Umbilical cord (tissue), 1 donor: ENCODE measurements at regions not wholly inside any gene's neighbourhood (a gene's known extent, or its start where the extent isn't known, plus 50 kb on each side); places are given as distances from the start of the nearest gene placed in this dataset.
"Not testable (repeated sequence)": the region's sequence is repeated elsewhere in the genome, so short reads cannot be mapped to it uniquely, and the experiment has no call there.

Experiments
- DNase-seq: peaks from one replicate; pipeline ENCODE4 v3.0.0-alpha.2; 2015; ENCODE audit warnings: low spot score

- no peak for DNase-seq
These were observed 533.4 kb downstream of the NTRK3 start for GRCh38 chr15:87722941-87723691.

DNA sequence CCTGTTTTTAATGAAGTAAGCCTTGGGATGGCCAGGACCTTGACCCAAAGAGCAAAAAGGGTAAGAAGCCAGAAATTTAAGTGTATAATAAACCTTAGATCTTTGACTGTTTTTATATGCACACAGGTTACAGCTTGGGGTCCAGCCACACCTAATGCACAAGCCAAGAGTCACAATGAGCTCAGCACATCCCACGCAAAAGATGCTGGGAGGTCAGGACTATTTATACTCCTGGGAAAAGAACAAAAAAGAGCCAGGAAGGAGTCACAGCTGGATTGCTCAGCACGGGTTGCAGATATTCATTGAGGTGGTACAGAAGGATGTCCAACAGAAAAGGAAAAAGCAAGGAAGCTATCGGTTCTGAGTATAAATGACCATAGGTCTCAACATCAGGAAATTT, 536.3 kb downstream of the NTRK3 start:
- DNase-seq, result no peak

DNA sequence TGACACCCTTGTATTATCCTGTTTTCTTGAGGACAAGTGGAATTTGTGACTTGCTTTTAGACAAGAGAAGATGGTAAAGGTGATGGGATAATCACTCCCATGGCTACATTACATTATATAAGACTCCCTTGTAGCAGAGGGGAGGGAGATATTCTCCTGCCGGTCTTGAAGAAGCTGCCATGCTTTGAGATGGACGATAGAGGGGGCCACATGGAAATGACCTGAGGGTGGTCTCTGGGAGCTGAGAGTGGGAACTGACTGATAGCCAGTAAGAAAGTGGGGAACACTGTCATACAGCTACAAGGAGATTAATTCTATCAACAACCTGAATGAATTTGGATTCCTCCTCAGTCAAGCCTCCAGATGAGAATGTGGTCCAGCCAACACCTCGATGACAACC, 540.1 kb downstream of the NTRK3 start:
- no peak for DNase-seq

- DNase-seq, result no peak
These were observed 541.3 kb downstream of the NTRK3 start for GRCh38 chr15:87715252-87715651.

DNA sequence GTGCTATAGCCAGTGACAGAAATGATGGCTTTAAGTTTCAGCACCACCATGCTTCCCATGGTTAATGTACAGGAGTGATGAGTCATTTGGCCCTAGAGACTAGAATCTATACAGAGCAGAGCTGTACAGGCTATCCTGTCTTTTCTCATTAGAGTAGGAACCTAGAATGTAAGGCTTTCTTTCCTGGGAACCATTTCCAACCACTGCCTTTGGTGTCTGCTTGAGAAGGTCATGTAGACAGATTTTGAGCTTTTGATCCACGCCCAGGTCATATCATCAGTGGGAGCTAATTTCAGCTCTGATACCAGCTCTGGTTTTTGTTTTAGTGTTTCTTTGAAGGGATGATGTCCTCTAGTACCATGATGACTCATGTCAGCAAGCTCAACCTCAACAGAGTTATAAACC, 543.1 kb downstream of the NTRK3 start:
- peak; percentile 79 for DNase-seq

- DNase-seq, result no peak
These were observed 544.3 kb downstream of the NTRK3 start for GRCh38 chr15:87712211-87712610.

GRCh38 chr15:87711026-87711425, 545.5 kb downstream of the NTRK3 start:
- peak; percentile 72 for DNase-seq

GRCh38 chr15:87710406-87710805, 546.1 kb downstream of the NTRK3 start:
- DNase-seq, result peak; percentile 59

GRCh38 chr15:87707566-87708130, 548.9 kb downstream of the NTRK3 start:
- no peak for DNase-seq

DNA sequence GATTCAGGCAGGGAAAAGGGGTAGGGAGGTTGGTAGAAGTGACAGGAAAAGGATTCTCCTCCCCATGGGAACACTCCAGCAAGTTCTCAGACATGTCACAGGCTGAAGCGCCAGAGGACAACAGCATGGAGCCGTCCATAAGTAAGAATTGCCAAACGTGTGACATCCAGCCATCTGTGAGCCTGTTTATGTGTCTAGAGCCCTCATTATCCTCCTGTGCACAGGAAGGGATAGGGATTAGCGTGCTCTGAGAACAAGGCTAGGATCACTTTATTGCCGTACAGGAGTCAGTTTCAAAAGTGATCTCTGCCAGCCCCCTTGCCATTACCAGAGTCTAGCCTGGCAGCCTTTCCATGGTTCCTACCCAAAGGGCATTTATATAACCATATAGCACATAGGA, 549.5 kb downstream of the NTRK3 start:
- no peak for DNase-seq

DNA sequence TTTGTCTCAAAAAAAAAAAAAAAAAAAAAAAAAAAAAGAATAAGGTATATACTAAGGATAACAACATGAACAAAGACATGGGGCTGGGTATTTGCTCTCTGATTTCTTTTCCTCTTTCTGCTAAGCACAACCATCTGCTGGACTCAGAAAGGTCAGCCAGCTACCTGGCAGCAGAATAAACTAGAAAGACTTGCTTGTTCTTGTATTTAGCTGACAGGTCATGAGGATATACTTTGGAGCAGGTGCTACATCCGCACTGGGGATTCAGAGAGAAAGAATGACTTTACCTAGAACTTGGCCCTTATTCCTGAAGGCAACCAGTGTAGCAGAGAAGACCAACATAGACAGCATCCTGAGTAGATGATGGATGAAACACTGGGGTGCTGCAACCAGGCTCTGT, 550.5 kb downstream of the NTRK3 start:
- DNase-seq, result no peak

- no peak for DNase-seq
These were observed 552.3 kb downstream of the NTRK3 start for GRCh38 chr15:87704276-87704675.

DNA sequence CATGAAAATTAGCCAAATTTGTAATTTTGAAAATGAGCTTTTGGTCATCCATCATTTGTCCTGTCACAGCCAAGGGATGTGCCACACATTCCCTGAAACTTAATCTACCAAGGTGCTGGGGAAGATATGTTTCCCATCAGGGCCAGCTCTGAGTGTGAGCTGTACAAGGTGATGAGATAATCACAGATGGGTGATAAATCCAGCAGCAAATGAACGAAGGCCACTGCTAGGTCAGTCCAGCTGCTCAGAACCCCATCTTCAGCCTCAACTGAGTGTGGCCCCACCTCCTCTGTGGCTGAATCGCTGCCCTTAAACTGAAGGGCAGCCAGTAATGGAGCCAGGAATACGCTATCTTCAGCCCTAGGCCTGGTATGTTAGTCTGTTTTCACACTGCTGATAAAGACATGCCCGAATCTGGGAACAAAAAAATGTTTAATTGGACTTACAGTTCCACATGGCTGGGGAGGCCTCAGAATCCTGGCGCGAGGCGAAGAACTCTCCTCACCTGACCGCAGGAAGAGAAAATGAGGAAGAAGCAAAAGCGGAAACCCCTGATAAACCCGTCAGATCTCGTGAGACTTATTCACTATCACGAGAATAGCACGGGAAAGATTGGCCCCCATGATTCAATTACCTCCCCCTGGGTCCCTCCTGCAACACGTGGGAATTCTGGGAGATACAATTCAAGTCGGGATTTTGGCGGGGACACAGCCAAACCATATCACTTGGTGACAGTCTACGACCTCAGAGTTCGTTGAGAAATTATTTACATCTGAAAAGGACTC, 553.0 kb downstream of the NTRK3 start:
- no peak for DNase-seq

DNA sequence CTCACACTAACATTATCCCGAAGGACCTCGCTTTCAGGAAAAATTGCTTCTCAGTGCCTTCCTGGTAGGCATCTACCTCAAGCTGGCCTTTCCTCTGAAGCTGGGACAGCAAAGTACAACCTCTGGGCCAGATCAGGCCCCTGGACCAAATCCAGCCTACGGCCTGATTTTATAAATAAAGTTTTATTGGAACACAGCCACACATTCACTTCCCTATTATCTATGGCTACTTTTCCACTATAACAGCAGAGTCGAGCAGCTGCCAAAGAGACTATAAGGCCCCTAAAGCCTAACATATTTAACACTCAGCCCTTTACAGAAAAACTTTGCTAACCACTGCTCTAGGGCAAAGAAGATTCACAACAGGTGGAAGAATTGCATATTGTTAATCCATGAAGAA, 554.3 kb downstream of the NTRK3 start:
- no peak for DNase-seq

- not testable (repeated sequence) for DNase-seq
These were observed 558.1 kb downstream of the NTRK3 start for GRCh38 chr15:87698467-87698866.

DNA sequence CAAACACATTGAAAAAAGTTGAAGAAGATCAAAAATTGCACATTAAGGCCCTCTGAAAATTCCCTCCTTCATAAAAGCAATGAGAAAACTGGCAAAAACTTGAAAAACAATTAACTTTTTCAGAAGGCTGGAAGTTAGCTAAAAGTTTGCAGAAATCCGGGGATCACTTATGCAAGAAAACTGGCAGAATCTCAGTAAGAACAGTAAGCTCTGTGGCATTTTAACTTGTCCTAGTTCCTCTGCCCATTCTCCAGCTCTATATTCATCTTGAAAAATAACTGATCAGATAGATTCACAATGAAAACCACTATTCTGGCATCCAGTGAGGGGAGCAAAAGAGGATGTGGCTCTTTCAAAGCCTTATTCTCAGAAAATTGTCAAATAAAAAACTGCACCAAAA, 566.8 kb downstream of the NTRK3 start:
- no peak for DNase-seq

DNA sequence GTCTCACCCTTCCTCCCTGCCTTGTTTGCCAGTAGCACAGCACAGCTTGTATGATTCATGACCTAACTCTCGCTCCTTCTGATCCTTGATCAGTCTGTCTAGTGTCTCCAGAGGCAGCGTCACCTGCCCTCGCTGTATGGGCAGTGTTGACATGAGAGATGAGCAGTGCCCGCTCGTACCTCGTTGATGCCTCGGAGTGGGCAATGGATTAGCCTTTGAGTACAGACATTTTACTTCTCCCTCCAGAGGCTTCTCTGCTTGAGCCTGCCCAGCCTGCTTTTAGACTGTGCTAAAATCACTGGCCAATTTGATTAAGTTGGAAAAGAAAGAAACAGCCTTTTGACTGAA, 569.0 kb downstream of the NTRK3 start:
- DNase-seq, result no peak

DNA sequence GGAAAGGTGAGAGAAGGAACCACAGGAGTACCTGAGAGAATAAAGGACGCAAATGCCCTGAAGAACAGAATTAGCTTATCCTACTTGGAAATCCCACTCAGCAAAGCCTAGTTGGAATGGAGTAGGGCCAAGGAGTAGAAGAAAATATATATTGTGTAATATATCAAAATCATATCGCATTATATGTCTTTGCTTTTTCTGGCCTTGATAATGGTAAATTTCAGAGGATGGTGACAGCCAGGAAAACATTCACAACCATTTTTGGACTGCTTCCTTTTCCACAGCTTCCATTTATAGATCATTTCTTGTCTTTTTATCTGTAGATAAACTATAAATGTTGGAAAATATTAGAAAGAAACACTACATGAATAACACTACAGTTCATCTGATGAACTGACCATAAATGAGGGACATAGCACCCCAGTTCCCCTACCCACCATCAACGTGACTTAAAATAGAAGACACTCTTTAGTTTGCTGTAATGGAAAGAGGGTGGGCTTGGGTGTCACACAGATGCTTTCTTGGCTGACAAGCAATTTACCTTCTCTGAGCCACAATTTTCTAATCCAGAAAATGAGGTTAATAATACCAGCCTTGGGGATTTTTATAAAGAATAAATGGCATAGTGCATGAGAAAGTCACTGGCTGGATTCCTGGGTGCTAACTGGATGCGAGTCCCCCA, 569.6 kb downstream of the NTRK3 start:
- DNase-seq, result no peak

DNA sequence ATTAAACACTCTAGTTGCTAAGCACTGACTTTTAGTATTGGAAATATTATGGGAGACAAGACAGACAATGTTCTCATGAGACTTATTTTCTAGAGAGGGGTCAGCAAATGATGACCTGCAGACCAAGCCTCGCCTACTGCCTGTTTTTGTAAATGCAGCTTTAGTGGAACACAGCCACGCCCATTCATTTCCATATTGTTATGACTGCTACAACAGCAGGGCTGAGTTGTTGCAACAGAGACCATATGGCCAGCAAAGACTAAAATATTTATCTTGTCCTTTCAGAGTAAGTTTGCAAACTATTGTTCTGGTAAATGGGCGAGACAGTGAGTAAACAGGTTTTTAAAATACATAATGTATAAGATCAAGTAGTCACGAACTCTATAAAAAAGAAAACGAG, 570.2 kb downstream of the NTRK3 start:
- no peak for DNase-seq

DNA sequence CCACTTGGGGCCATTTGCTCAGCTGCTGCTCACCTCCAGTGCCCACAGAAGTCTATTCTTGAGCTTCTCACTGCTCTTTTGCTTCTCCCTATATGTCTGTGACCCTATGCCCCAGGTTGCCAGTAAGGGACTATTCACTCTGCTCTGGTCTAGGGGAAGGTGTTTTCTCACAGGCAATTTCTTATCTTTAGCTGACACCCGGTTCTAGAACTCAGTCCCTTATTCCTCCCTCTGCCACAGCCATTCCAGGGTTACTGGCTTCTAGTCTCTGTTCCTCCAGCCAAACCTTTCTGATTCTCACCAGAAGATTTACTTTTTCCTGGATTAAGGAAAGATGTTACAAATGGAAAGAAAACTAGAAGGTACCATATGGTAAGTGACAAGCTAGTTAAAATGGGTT, 574.0 kb downstream of the NTRK3 start:
- no peak for DNase-seq

DNA sequence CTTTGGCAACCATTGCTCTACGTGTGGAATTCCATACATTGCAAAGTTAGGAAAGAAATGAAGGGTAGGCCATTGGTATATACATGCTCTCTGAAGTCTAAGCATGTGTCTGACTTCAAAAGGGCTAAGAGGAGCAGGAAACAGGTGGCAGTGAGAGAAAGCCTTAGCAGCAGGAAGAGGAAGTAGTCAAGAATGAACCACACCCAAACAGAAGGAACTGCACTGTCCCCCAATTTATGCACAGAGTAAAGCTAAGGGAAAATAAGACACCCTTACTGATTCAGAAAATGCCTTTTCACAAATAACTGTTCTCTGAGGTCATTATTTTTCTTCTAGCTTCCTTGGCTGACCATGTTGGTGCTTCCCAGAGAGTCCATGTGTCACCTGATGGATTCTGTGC, 575.4 kb downstream of the NTRK3 start:
- no peak for DNase-seq

GRCh38 chr15:87680208-87680607, 576.3 kb downstream of the NTRK3 start:
- DNase-seq, result no peak
